Lung (tissue), 11 donors: ENCODE measurements at regions not wholly inside any gene's neighbourhood (a gene's known extent, or its start where the extent isn't known, plus 50 kb on each side); places are given as distances from the start of the nearest gene placed in this dataset.
"Not testable (repeated sequence)": the region's sequence is repeated elsewhere in the genome, so short reads cannot be mapped to it uniquely, and the experiment has no call there.

ENCODE experiments used
- ATAC-seq: fragments of 200-7000 bp; cut with Tn5 transposase; one replicate; pipeline ENCODE4 v1.9.1; 2020; ENCODE audit warnings: moderate number of reproducible peaks; ENCODE audit not compliant: insufficient read depth, low FRiP score
- DNase-seq, 3 donors: peaks; one replicate each; pipeline ENCODE4 v3.0.0-alpha.2; 2013 to 2017
- H3K27ac ChIP-seq, 2 donors: one replicate each; pipeline ENCODE4 v1.5.1; 2013; ENCODE audit warnings: mild to moderate bottlenecking in 2 of 2, moderate library complexity in 2 of 2, control low read depth in 1 of 2, inconsistent platforms in 1 of 2, low read depth in 1 of 2, low read length in 1 of 2
- H3K27me3 ChIP-seq, 3 donors: one replicate each; pipeline ENCODE4 v1.5.1; 2013; ENCODE audit warnings: low read length in 2 of 3; ENCODE audit not compliant: control insufficient read depth in 3 of 3, insufficient read depth in 3 of 3
- H3K36me3 ChIP-seq, 4 donors: one replicate each; pipeline ENCODE4 v1.5.1; 2013; ENCODE audit warnings: low read length in 4 of 4, mild to moderate bottlenecking in 1 of 4, moderate library complexity in 1 of 4; ENCODE audit not compliant: control insufficient read depth in 4 of 4, insufficient read depth in 4 of 4
- H3K4me1 ChIP-seq, 5 donors: one replicate each; pipeline ENCODE4 v1.5.1; 2013; ENCODE audit warnings: low read length in 5 of 5, mild to moderate bottlenecking in 2 of 5, moderate library complexity in 1 of 5; ENCODE audit not compliant: control insufficient read depth in 5 of 5, insufficient read depth in 5 of 5
- H3K4me3 ChIP-seq: one replicate; pipeline ENCODE4 v1.5.1; 2013; ENCODE audit warnings: mild to moderate bottlenecking, control low read depth, moderate library complexity
- H3K9ac ChIP-seq, 2 donors: one replicate each; pipeline ENCODE4 v1.5.1; 2013; ENCODE audit warnings: low read length in 2 of 2, control low read depth in 1 of 2; ENCODE audit not compliant: insufficient read depth in 1 of 2
- H3K9me3 ChIP-seq, 4 donors: one replicate each; pipeline ENCODE4 v1.5.1; 2013; ENCODE audit warnings: low read length in 3 of 4, mild to moderate bottlenecking in 1 of 4, moderate library complexity in 1 of 4; ENCODE audit not compliant: control insufficient read depth in 4 of 4, insufficient read depth in 3 of 4
- CTCF ChIP-seq: IDR thresholded peaks from 2 replicates; pipeline ENCODE4 v1.5.1; 2012; ENCODE audit warnings: mild to moderate bottlenecking; ENCODE audit errors: control extremely low read depth, extremely low read depth
- WGBS, 2 donors: extraction: QIAGEN DNeasy Blood & Tissue Kit; methylation state at CpG; one replicate each; pipeline ENCODE4 v1.1.7; 2013; 5-methylcytosine and 5-hydroxymethylcytosine counted together
- donor health status: control.
- donor health status: control.
- donor health status: Bipolar disorder and iron deficiency.
- donor health status: healthy.
- donor health status: DM: yes; HTN: yes; CAD: no.

DNA sequence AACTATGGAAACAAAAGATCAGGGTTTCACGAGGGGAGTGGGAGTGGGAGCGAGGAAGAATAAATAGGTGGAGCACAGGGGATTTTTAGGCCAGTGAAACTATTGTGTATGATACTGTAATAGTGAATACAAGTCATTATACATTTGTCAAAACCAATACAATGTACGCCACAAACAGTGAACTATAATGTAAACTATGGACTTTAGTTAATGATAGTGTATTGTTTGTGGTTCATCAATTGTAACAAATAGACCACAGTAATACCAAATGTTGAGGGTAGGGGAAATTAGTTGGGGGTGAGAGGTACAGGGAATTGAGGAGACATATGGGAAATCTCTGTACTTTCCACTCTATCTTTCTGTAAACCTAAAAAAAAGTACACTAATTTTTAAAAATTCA, 218.4 kb downstream of the FRK start:
- H3K9me3 ChIP-seq = no peaks in the 10 kb centered on the region
- no peaks in the 10 kb centered on the region for H3K36me3 ChIP-seq
- no peaks in the 10 kb centered on the region for H3K27me3 ChIP-seq
- H3K4me1 ChIP-seq = no peaks in the 10 kb centered on the region
- no peak overlapping the region for H3K9ac ChIP-seq
- TF ChIP-seq CTCF = no peak
- H3K27ac ChIP-seq = no peak overlapping the region
- DNase-seq (no peak), ATAC-seq (no peak)
- no peak overlapping the region for H3K4me3 ChIP-seq
- WGBS, 2 donors = 83 to 86% methylated on average over 3 of the region's 3 CpGs

GRCh38 chr6:115839583-115840181, 221.0 kb downstream of the FRK start:
- Histone ChIP-seq H3K27me3 (no peaks in the 10 kb centered on the region), H3K9me3 (no peaks in the 10 kb centered on the region), H3K4me3 (no peak overlapping the region), H3K4me1 (no peaks in the 10 kb centered on the region), H3K27ac (no peak overlapping the region), H3K36me3 (no peaks in the 10 kb centered on the region), H3K9ac (no peak overlapping the region)
- ATAC-seq (no peak), DNase-seq (no peak)
- 91% methylated on average over 7 of the region's 7 CpGs for WGBS, 2 donors
- no peak for TF ChIP-seq CTCF

GRCh38 chr6:115838763-115839401, 221.8 kb downstream of the FRK start:
- DNase-seq (no peak), ATAC-seq (no peak)
- no peaks in the 10 kb centered on the region for H3K4me1 ChIP-seq
- H3K27ac ChIP-seq = no peak overlapping the region
- no peaks in the 10 kb centered on the region for H3K36me3 ChIP-seq
- no peaks in the 10 kb centered on the region for H3K27me3 ChIP-seq
- no peak overlapping the region for H3K9ac ChIP-seq
- TF ChIP-seq CTCF = no peak
- no peaks in the 10 kb centered on the region for H3K9me3 ChIP-seq
- 69% methylated on average over 3 of the region's 3 CpGs for WGBS, 2 donors
- no peak overlapping the region for H3K4me3 ChIP-seq

DNA sequence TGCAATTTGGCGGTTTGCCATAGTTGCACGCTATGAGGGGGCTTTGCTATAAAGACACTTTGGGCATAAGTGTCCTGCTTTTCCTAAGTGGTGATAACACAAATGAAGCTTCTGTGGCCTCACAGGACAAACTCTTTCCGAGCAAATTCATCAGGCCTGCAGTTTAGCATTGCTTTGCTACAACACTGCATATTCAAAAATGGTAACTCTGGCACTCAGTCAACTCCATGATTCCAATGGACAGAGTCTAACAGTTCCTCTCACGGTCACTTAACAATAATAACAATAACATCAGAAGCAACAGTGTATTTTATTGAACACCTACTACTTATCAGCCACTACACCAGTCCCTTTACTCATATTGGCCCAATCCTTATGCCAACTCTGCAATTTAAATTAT, 222.5 kb downstream of the FRK start:
- Histone ChIP-seq H3K9ac (no peak overlapping the region), H3K27ac (no peak overlapping the region), H3K4me1 (no peaks in the 10 kb centered on the region), H3K9me3 (no peaks in the 10 kb centered on the region), H3K27me3 (no peaks in the 10 kb centered on the region), H3K4me3 (no peak overlapping the region), H3K36me3 (no peaks in the 10 kb centered on the region)
- 85 to 89% methylated on average over 4 of the region's 4 CpGs for WGBS, 2 donors
- TF ChIP-seq CTCF = no peak
- ATAC-seq (no peak), DNase-seq (no peak)

DNA sequence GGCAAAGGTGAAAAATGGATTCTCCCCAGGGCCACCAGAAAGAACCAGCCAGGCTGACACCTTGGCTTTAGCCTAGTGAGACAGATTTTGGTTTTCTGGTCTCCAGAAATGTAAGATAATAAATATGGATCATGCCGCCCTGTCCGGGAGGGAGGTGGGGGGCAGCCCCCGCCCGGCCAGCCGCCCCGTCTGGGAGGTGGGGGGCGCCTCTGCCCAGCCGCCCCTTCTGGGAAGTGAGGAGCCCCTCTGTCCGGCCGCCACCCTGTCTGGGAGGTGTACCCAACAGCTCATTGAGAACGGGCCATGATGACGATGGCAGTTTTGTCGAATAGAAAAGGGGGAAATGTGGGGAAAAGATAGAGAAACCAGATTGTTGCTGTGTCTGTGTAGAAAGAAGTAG, 224.3 kb downstream of the FRK start:
- H3K27me3 ChIP-seq, DNase-seq, H3K4me3 ChIP-seq, H3K27ac ChIP-seq, H3K9me3 ChIP-seq, H3K9ac ChIP-seq, ATAC-seq, H3K36me3 ChIP-seq: not testable (repeated sequence)
- WGBS, 2 donors = 94 to 96% methylated on average over 12 to 13 of the region's 13 CpGs
- peaks cover 0 to 13% (median 0%) of the 10 kb centered on the region in 5 donors for H3K4me1 ChIP-seq
